Activated gamma-delta T cell (primary cell): ENCODE measurements at regions not wholly inside any gene's neighbourhood (a gene's known extent, or its start where the extent isn't known, plus 50 kb on each side); places are given as distances from the start of the nearest gene placed in this dataset.
"Not testable (repeated sequence)": the region's sequence is repeated elsewhere in the genome, so short reads cannot be mapped to it uniquely, and the experiment has no call there.

Experiments used
- DNase-seq: peaks from one replicate; lab custom pipeline; 2025; lab: John Stamatoyannopoulos, UW

- DNase-seq, result no peak
Observed at GRCh38 chr5:58201922-58202648, 257.8 kb downstream of the PLK2 start.

GRCh38 chr5:58200451-58200850, 259.4 kb downstream of the PLK2 start:
- DNase-seq, result no peak

GRCh38 chr5:58199087-58199486, 260.8 kb downstream of the PLK2 start:
- DNase-seq, result no peak

GRCh38 chr5:58198330-58198729, 261.6 kb downstream of the PLK2 start:
- DNase-seq, result no peak

- no peak for DNase-seq
Observed at GRCh38 chr5:58197875-58198274, 262.0 kb downstream of the PLK2 start.

GRCh38 chr5:58191443-58191842, 268.4 kb downstream of the PLK2 start:
- no peak for DNase-seq

GRCh38 chr5:58188262-58188651, 271.6 kb downstream of the PLK2 start:
- DNase-seq, result no peak

GRCh38 chr5:58187432-58188261, 272.2 kb downstream of the PLK2 start:
- no peak for DNase-seq

- DNase-seq, result no peak
Observed at GRCh38 chr5:58185801-58186200, 274.1 kb downstream of the PLK2 start.

GRCh38 chr5:58185397-58185796, 274.5 kb downstream of the PLK2 start:
- DNase-seq, result no peak

- no peak for DNase-seq
Observed at GRCh38 chr5:58184910-58185309, 275.0 kb downstream of the PLK2 start.

- DNase-seq, result no peak
Observed at GRCh38 chr5:58183786-58184085, 276.1 kb downstream of the PLK2 start.

- DNase-seq, result no peak
Observed at GRCh38 chr5:58183078-58183785, 276.7 kb downstream of the PLK2 start.

- no peak for DNase-seq
Observed at GRCh38 chr5:58182287-58182841, 277.5 kb downstream of the PLK2 start.

GRCh38 chr5:58181578-58182286, 278.2 kb downstream of the PLK2 start:
- no peak for DNase-seq

- no peak for DNase-seq
Observed at GRCh38 chr5:58172946-58173345, 286.9 kb downstream of the PLK2 start.

GRCh38 chr5:58165152-58165551, 294.7 kb downstream of the PLK2 start:
- no peak for DNase-seq

- DNase-seq, result not testable (repeated sequence)
Observed at GRCh38 chr5:58161889-58162288, 298.0 kb downstream of the PLK2 start.

- no peak for DNase-seq
Observed at GRCh38 chr5:58156973-58157701, 302.7 kb downstream of the PLK2 start.

GRCh38 chr5:58156361-58156760, 303.5 kb downstream of the PLK2 start:
- no peak for DNase-seq

- DNase-seq, result no peak
Observed at GRCh38 chr5:58153255-58153654, 306.6 kb downstream of the PLK2 start.
